Neural cell (in vitro differentiated cells): ENCODE measurements at regions not wholly inside any gene's neighbourhood (a gene's known extent, or its start where the extent isn't known, plus 50 kb on each side); places are given as distances from the start of the nearest gene placed in this dataset.

Experiments used
- CTCF ChIP-seq: fragments of 450-650 bp; IDR thresholded peaks from 2 replicates; pipeline ENCODE4 v1.5.1; 2014; ENCODE audit warnings: antibody characterized with exemption, mild to moderate bottlenecking, moderate library complexity; ENCODE audit not compliant: poor library complexity, severe bottlenecking
- EP300 ChIP-seq: fragments of 450-650 bp; conservative IDR thresholded peaks from 2 replicates; pipeline ENCODE4 v1.6.1; 2014; ENCODE audit warnings: antibody characterized with exemption, mild to moderate bottlenecking, moderate library complexity; ENCODE audit not compliant: poor library complexity, severe bottlenecking
- EZH2 ChIP-seq: fragments of 200-600, 300-800 bp; shearing (Covaris generic), sonication (generic); IDR thresholded peaks from 2 replicates; pipeline ENCODE4 v1.6.1; 2014; ENCODE audit warnings: antibody characterized with exemption, low read length, borderline replicate concordance, mild to moderate bottlenecking; ENCODE audit not compliant: insufficient read depth, poor library complexity, severe bottlenecking
- POLR2AphosphoS5 ChIP-seq: IDR thresholded peaks from 2 replicates; pipeline ENCODE4 v1.6.1; 2012
- RAD21 ChIP-seq: fragments of 450-650 bp; conservative IDR thresholded peaks from 2 replicates; pipeline ENCODE4 v1.6.1; 2014; ENCODE audit warnings: antibody characterized with exemption, mild to moderate bottlenecking, moderate library complexity
- REST ChIP-seq: IDR thresholded peaks from 2 replicates; pipeline ENCODE4 v1.6.1; 2012; ENCODE audit warnings: borderline replicate concordance
- SMC3 ChIP-seq: fragments of 450-650 bp; conservative IDR thresholded peaks from 2 replicates; pipeline ENCODE4 v1.6.1; 2014; ENCODE audit warnings: antibody characterized with exemption, mild to moderate bottlenecking, moderate library complexity; ENCODE audit not compliant: poor library complexity
- TAF1 ChIP-seq: IDR thresholded peaks from 2 replicates; pipeline ENCODE4 v1.6.1; 2012; ENCODE audit warnings: low read depth

GRCh38 chr17:68804777-68805520 lies 150.2 kb downstream of the ABCA8 start:
- TF ChIP-seq CTCF (no peak), TAF1 (no peak), EP300 (no peak), SMC3 (no peak), POLR2AphosphoS5 (no peak), RAD21 (no peak), EZH2 (no peak), REST (no peak)
